ENCODE measurements at regions not wholly inside any gene's neighbourhood (a gene's known extent, or its start where the extent isn't known, plus 50 kb on each side); places are given as distances from the start of the nearest gene placed in this dataset.

DNA sequence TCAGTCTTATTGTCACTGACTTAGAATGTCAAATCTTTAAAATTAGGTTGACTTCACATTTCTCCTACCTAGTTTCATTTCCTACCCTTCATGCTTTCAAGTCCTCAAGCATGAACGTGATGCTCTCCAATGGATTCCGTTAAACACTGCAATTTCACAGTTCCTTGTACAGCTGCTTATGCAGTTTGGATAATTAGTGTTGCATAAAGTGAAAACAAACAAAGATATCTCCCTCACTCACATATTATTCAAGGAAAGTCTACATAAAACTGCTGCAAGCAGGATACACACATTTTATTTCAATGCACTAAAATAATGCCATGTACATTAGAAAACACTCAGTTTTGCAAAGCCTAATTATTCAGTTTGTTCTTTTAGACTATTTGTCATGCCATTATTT lies 214.0 kb downstream of the CRPPA start:
- TF ChIP-seq CTCF (conservative IDR thresholded peaks at IDR 0.05; ENCODE audit: low read length): no peak
- no peak for TF ChIP-seq EZH2phosphoT487 (IDR thresholded peaks at IDR 0.05; ENCODE audit: borderline replicate concordance)
